SK-N-SH treated with all-trans-retinoic acid at 6 μM for 48 hours (cell line): ENCODE measurements at regions not wholly inside any gene's neighbourhood (a gene's known extent, or its start where the extent isn't known, plus 50 kb on each side); places are given as distances from the start of the nearest gene placed in this dataset.

Experiments used
- ATAC-seq: fragments of 200-7000 bp; cut with Tn5 transposase; 3 replicates; pipeline ENCODE4 v1.9.1; 2020; ENCODE audit warnings: mild to moderate bottlenecking, moderate library complexity
- ARNTL ChIP-seq: fragments of 450-650 bp; formaldehyde crosslinking; IDR thresholded peaks from 2 replicates; pipeline ENCODE4 v1.5.0; 2020; ENCODE audit warnings: low read depth, mild to moderate bottlenecking, moderate library complexity, borderline replicate concordance
- CREB5 ChIP-seq: fragments of 250-450 bp; sonication (Bioruptor Pico); IDR thresholded peaks from 2 replicates; pipeline ENCODE4 v1.5.1; 2020; ENCODE audit warnings: low read depth, mild to moderate bottlenecking, moderate library complexity
- ESRRG ChIP-seq: fragments of 250-450 bp; sonication (Bioruptor Pico); IDR thresholded peaks from 2 replicates; pipeline ENCODE4 v1.6.1; 2021; ENCODE audit warnings: mild to moderate bottlenecking
- GLIS3 ChIP-seq: fragments of 250-450 bp; sonication (Bioruptor Pico); IDR thresholded peaks from 2 replicates; pipeline ENCODE4 v1.5.0; 2020; ENCODE audit warnings: mild to moderate bottlenecking, moderate library complexity
- ISL1 ChIP-seq: fragments of 250-450 bp; sonication (Bioruptor Pico); IDR thresholded peaks from 2 replicates; pipeline ENCODE4 v2.1.2; 2022; ENCODE audit warnings: mild to moderate bottlenecking, moderate library complexity
- OSR1 ChIP-seq: fragments of 250-450 bp; sonication (Bioruptor Pico); IDR thresholded peaks from 2 replicates; pipeline ENCODE4 v1.8.0; 2022; ENCODE audit warnings: moderate library complexity, mild to moderate bottlenecking, inconsistent platforms
- PATZ1 ChIP-seq: fragments of 250-450 bp; sonication (Bioruptor Pico); IDR thresholded peaks from 2 replicates; pipeline ENCODE4 v1.8.0; 2020; ENCODE audit warnings: mild to moderate bottlenecking, moderate library complexity, borderline replicate concordance
- POU6F1 ChIP-seq: fragments of 250-450 bp; sonication (Bioruptor Pico); IDR thresholded peaks from 2 replicates; pipeline ENCODE4 v1.8.0; 2021; ENCODE audit warnings: low read depth, mild to moderate bottlenecking, moderate library complexity, borderline replicate concordance
- PPARA ChIP-seq: fragments of 250-450 bp; sonication (Bioruptor Pico); IDR thresholded peaks from 2 replicates; pipeline ENCODE4 v1.5.0; 2020; ENCODE audit warnings: mild to moderate bottlenecking, borderline replicate concordance
- SNAI2 ChIP-seq: fragments of 250-450 bp; sonication (Bioruptor Pico); IDR thresholded peaks from 2 replicates; pipeline ENCODE4 v1.5.0; 2020; ENCODE audit warnings: mild to moderate bottlenecking, moderate library complexity
- TOX ChIP-seq: fragments of 250-450 bp; sonication (Bioruptor Pico); IDR thresholded peaks from 2 replicates; pipeline ENCODE4 v1.8.0; 2021; ENCODE audit warnings: mild to moderate bottlenecking, moderate library complexity, borderline replicate concordance
- TSHZ2 ChIP-seq: fragments of 250-450 bp; sonication (Bioruptor Pico); IDR thresholded peaks from 2 replicates; pipeline ENCODE4 v1.5.0; 2020; ENCODE audit warnings: mild to moderate bottlenecking, moderate library complexity
- ZC3H10 ChIP-seq: fragments of 250-450 bp; sonication (Bioruptor Pico); IDR thresholded peaks from 2 replicates; pipeline ENCODE4 v1.5.1; 2021; ENCODE audit warnings: mild to moderate bottlenecking, moderate library complexity
- ZFP3 ChIP-seq: fragments of 250-450 bp; sonication (Bioruptor Pico); IDR thresholded peaks from 2 replicates; pipeline ENCODE4 v1.5.0; 2020; ENCODE audit warnings: mild to moderate bottlenecking, moderate library complexity
- ZFP30 ChIP-seq: fragments of 450-650 bp; formaldehyde crosslinking; IDR thresholded peaks from 2 replicates; pipeline ENCODE4 v1.5.0; 2022; ENCODE audit warnings: mild to moderate bottlenecking, moderate library complexity
- ZNF565 ChIP-seq: fragments of 450-650 bp; formaldehyde crosslinking; conservative IDR thresholded peaks from 2 replicates; pipeline ENCODE4 v1.5.0; 2020; ENCODE audit warnings: low read depth, mild to moderate bottlenecking, moderate library complexity
- ZNF8 ChIP-seq: fragments of 450-650 bp; formaldehyde crosslinking; IDR thresholded peaks from 2 replicates; pipeline ENCODE4 v1.5.0; 2020; ENCODE audit warnings: mild to moderate bottlenecking, moderate library complexity
- TF ChIP-seq, protein P1 (sequence below): fragments of 250-450 bp; sonication (Bioruptor Pico); IDR thresholded peaks from 2 replicates; pipeline ENCODE4 v1.5.1; 2021; ENCODE audit warnings: mild to moderate bottlenecking, moderate library complexity

DNA sequence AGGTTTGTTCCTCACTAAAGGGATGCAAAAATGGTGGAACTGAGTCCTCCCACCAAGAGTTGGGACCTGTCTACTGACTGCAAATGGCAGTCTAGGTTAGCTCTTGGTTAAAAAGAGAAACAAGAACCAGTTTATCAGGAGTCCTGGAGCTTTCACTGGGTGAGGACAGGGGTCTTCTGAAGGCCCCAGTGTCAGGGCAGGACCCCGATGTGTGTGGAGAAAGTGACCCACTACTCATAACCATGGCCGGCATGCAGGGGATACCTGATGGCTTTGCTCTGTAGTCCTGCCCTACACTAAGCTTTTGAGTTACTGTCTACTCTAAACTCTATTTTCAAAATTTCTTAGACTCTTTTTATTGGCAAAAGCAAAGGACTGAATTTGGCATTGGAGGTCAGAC, 220.5 kb downstream of the ANKRD60 start (continued):
- TF ChIP-seq, protein P1, sequence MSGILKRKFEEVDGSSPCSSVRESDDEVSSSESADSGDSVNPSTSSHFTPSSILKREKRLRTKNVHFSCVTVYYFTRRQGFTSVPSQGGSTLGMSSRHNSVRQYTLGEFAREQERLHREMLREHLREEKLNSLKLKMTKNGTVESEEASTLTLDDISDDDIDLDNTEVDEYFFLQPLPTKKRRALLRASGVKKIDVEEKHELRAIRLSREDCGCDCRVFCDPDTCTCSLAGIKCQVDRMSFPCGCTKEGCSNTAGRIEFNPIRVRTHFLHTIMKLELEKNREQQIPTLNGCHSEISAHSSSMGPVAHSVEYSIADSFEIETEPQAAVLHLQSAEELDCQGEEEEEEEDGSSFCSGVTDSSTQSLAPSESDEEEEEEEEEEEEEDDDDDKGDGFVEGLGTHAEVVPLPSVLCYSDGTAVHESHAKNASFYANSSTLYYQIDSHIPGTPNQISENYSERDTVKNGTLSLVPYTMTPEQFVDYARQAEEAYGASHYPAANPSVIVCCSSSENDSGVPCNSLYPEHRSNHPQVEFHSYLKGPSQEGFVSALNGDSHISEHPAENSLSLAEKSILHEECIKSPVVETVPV (CRISPR knock-in tag) = no peak
- TF ChIP-seq ZFP3 (CRISPR knock-in tag) = no peak

- TF ChIP-seq TSHZ2 (CRISPR knock-in tag) (no peak), PPARA (CRISPR knock-in tag) (no peak), GLIS3 (CRISPR knock-in tag) (no peak), ZC3H10 (CRISPR knock-in tag) (no peak), POU6F1 (CRISPR knock-in tag) (no peak), TOX (no peak), ZFP30 (no peak), ARNTL (no peak), CREB5 (CRISPR knock-in tag) (no peak), ISL1 (CRISPR knock-in tag) (no peak), SNAI2 (no peak), OSR1 (CRISPR knock-in tag) (no peak), ZNF8 (CRISPR knock-in tag) (no peak)
- no peak for ATAC-seq
Measured at GRCh38 chr20:58006346-58007316, 221.8 kb downstream of the ANKRD60 start.

GRCh38 chr20:58005581-58006345, 222.7 kb downstream of the ANKRD60 start:
- no peak for ATAC-seq
- no peak for TF ChIP-seq ZC3H10 (CRISPR knock-in tag)
- TF ChIP-seq PATZ1 (CRISPR knock-in tag) = no peak
- TF ChIP-seq ESRRG (CRISPR knock-in tag) = no peak
- TF ChIP-seq OSR1 (CRISPR knock-in tag) = no peak
- no peak for TF ChIP-seq ARNTL
- TF ChIP-seq ZNF565 (CRISPR knock-in tag) = no peak
